Right renal cortex interstitium (tissue), 3 donors: ENCODE measurements at regions not wholly inside any gene's neighbourhood (a gene's known extent, or its start where the extent isn't known, plus 50 kb on each side); places are given as distances from the start of the nearest gene placed in this dataset.
"Not testable (repeated sequence)": the region's sequence is repeated elsewhere in the genome, so short reads cannot be mapped to it uniquely, and the experiment has no call there.

Experiments used
- DNase-seq, 3 donors: peaks; one replicate each; pipeline ENCODE4 v3.0.0-alpha.2; 2013; ENCODE audit warnings: low read depth in 3 of 3, low spot score in 2 of 3

DNA sequence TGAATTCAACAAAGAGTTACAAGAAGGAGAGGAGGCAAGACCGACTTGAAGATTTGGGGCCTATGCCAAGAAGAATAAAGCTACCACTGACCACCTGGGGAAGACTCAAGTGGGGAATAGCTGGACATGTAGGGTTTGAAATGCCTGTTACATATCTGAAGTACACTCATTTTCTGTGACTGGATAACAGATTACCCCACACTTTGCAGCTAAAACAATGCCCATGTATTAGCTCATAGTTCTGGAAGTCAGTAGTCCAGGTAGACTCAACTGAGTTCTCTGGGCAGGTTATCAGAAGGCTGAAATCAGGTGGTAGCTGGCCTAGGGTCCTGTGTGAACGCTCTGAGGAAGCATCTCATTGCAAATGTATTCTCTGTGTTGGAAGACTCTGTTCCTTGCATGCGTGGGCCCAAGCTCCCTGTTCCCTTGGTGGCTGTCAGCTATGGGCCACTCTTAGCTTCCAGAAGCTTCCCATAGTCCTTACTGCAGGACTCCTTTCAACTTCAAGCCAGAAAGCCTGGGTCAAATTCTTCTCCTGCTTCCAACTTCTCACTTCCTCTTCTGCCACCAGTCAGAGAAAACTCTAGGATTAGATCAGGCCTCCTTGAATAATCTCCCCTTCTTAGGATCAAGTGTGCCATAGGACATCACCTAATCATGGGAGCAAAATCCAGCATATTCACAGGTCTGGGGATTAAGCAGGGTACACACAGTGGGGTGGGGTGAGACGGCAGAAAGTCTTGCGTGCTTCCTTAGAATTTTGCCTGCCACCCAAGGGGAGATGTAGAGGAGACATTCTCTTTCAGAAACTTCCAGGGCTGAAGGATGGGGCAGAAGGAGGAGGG is 187.8 kb downstream of the SHQ1 start:
- no peak for DNase-seq

DNA sequence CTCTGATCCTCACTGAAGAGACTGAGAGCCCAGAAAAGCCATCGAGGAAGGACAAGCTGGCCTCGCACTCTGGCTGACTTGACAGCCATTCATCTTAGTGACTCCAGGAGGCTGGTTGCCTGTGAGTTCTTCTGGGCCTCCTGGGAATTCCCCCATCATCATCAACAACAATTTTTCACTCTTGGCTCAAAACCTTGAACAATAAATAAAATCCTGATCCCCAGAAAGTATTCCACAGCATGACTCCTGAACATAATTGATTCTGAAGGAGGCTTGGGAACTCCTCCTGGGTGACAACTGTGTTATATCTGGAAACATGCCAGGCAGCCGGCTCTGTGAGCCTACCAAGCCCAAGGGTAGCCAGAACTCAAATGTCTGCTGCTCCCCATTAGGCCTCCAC is 188.6 kb downstream of the SHQ1 start:
- no peak for DNase-seq

DNA sequence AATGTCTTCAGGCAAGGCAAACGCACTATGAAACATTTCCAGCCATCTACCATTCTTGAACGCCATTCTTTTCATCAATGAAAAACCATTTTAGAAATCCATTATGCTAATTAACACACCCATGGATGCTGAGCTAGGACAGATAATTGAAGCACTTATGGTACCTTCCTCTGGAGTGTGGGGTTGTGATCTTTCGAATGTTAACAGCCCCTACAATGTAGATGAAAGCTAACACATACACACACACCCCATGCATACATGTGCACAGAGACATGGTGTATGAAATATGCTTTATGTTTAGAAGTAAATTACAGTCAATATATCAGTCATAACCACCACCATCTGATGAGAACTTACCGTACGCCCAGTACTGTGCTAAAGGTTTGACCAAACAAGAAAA is 189.1 kb downstream of the SHQ1 start:
- no peak for DNase-seq

DNA sequence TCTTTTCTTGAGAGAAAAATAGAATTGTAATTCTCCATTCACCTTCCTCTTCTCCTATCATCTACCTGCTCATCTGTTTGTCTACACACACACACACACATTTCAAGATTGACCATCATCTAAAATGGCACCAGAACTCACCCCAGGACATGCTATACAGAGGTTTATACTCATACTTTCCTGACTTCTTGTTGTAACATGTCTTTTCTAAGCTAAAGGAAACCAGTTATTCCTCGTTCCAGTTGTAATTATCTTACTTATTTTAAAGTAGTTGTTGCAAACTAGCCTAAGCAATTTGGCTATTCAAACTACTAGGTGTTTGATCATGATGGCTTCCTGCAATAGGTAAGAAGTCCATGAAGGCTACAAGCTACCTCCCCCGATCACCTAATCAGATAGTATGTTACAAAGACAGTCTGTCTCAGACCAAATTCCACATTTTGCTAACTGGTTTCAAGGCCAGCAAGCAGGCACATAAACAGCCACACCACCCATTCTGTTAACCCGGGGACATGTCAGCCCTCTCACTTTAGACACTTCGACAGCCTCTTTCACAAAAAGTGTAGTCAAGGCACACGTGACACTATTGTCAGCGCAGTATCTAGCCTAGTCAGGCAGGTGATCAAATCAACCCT is 189.7 kb downstream of the SHQ1 start:
- no peak for DNase-seq

GRCh38 chr3:72657666-72658065 is 190.6 kb downstream of the SHQ1 start:
- DNase-seq: no peak

DNA sequence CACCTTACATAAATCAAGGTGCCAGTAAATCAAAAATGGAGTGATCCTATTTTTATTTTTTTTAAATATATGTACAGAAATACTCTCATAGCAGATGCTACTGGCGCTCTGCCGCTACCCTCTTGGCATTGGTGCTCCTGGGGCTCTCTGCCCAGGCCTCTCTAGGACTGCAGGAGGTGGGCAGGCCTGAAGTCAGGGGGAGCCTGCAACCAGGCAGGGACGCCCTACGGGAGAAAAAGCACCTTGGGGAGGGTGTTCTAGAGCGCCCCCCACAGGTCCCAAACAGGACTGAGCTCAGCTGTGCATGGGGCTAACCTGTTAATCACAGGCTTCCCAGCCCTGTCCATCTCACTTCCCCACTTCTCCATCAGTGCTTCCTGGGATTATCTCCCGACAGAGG is 192.5 kb downstream of the SHQ1 start:
- DNase-seq: no peak

DNA sequence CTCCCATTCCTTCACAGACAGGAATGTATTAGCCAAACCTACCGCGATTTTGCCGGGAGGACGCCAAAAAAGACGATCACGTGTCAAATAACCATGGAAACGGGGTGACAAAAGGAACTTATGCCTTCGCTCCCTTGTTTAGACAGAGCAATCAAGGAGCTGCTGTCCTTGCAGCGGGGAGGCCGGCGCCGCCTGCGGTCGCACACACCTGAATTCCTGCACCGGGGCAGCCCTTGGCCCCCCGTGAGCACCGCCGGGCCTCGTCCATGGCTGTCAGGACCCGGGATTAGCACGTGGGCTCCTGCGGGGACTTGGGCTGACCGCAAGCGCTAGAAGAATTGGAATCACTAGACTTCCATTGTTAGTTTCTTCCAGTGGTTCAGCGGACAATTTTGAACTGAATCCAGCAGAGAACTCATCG is 193.1 kb downstream of the SHQ1 start:
- no peak for DNase-seq

DNA sequence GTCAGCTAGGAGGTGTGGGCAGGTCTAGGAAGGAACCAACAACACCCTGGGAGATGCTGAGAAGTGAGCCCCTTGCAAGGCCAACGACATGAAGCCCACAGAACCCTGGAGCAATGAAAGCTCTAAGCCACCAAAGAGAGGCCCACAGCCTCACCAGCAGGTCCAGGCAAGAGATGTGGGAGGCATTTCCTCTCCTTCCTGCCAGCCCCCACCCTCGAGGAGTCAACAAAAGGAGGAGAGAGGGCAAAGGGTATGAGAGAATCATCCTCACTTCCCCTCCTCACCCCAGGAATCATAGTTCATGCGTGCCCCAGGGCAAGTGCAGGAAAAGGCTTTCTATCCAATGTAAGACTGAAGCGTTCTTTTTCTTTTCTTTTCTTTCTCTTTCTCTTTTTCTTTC is 195.8 kb downstream of the SHQ1 start:
- DNase-seq: no peak

DNA sequence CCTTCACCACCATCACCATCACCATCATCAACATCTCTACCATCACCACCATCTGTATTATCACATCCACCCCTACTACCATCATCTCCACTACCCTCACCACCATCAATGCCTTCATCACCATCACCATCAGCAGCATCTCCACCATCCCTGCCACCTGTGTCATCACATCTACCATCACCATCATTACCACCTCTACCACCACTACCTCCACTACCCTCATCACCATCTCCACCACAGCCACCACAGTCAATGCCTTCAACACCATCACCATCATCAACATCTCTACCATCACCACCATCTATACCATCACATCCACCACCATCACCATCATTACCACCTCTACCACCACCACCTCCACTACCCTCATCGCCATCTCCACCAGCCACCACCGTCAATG is 196.7 kb downstream of the SHQ1 start:
- no peak for DNase-seq

DNA sequence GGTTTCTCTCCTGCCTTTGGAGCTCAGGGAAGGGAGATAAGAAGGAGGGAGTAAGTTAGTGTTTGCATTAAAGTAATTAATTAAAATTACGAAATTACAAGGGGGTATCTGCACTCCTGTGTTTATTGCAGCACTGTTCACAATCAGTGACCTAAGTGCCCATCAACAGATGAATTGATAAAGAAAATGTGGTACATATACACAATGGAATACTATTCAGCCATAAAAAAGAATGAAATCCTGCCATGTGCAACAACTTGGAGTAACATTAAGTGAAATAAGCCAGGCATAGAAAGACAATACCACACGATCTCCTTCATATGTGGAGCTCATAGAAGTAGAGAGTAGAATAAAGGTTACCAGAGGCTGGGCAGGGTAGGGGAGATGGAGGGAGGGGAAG is 202.0 kb downstream of the SHQ1 start:
- no peak for DNase-seq

- not testable (repeated sequence) for DNase-seq
These were observed 204.6 kb downstream of the SHQ1 start for GRCh38 chr3:72643635-72644034.

DNA sequence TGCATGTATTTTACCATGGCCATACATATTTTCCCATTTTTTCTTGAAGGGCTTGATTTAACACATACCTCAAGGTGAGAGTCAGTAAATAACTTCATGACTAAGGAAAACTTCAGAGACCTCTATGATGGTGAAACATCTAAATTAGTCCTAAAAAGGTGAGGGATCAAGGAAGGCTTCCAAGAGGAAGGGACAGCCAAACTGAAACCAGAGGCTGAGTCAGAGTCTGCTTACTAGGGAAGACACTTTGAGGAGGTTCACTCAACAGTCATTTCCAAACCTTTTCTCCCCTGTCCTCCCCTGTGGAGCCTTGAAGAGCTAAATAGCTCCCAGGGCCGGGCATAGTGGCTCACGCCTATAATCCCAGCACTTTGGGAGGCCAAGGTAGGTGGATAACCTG is 206.6 kb downstream of the SHQ1 start:
- no peak for DNase-seq

- no peak for DNase-seq
These were observed 207.2 kb downstream of the SHQ1 start for GRCh38 chr3:72641072-72641471.

- no peak for DNase-seq
These were observed 211.2 kb downstream of the SHQ1 start for GRCh38 chr3:72636969-72637597.

GRCh38 chr3:72635551-72635950 is 212.7 kb downstream of the SHQ1 start:
- no peak for DNase-seq

GRCh38 chr3:72634128-72634527 is 214.1 kb downstream of the SHQ1 start:
- DNase-seq: no peak

- DNase-seq: no peak
These were observed 214.7 kb downstream of the SHQ1 start for GRCh38 chr3:72633534-72633933.

DNA sequence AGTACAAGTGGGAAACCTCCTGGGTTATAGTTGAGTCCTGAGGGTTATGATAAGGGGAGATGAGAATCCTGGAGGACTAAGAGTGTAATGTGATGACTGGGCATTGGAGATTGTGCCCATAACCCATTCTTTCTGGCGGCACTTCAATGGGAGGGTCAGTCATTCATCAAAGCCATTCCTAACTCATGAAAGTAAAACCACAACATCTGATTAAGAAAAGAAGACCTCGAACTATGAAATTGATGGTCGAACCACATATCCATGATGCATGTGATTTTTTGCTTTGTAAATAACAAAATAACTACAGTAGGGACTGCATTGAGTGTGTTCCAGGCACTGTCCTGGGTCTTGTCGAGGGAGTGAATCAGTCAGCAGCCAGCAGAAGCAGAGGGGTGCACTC is 215.1 kb downstream of the SHQ1 start:
- no peak for DNase-seq

DNA sequence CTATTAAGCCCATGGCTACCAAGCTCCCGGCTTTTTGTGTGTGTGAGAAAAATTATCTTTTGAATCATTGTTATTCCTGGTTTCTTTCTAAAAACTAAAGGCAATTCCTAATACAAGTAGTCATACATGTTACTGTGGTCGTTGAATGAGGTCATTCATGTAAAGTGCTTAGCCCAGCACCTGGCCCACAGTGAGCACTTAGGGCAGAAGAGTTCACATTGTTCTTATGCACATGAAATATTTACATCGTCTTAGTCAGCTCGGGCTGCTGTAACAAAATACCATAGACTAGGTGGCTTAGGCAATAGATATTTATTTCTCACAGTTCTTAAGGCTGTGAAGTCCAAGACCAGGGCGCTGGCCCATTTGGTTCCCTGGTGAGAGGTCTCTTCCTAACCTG is 216.1 kb downstream of the SHQ1 start:
- no peak for DNase-seq

DNA sequence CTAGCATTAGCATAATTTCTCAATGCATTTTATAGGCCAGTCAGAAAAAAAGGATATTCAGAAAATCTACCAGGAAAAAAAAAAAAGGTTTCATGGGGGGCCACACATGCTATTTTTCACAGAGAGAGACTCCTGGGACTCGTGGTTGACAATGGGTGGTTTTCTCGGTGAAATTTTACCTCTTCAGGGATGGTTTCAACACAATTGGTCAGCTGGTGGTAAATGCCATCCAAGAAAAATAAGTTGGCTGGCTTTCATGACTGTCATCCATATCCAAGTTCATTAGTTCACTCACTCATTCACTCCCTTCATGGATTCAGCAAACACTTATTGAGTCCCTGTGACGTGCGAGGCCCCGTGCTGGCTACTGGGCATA is 217.3 kb downstream of the SHQ1 start:
- DNase-seq: no peak

- no peak for DNase-seq
These were observed 217.8 kb downstream of the SHQ1 start for GRCh38 chr3:72630327-72630968.
